ENCODE measurements at regions not wholly inside any gene's neighbourhood (a gene's known extent, or its start where the extent isn't known, plus 50 kb on each side); places are given as distances from the start of the nearest gene placed in this dataset.

DNA sequence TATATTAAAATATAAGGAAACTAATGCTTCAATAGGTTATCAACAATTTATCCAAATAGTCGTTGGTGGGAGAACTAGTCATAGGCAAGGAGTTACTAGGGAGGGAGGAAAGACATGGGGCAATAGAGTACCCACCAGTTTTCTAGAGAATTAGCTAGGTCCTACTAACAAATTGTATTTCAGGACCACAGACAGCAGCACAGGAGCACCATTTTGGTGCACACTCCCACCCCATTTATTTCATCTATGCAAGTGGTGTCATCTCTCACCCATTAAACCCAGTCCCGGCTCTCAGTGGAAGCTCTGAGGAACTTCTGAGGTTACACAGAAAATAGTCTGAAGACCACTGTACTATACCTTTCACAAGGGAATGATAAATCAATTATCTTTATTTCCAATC is 89.0 kb upstream of the BCAR3 start:
- Histone ChIP-seq H3K4me3 (no peak overlapping the region), H3K27ac (no peak overlapping the region), H3K36me3 (ENCODE audit: insufficient read depth, low read length) (no peaks in the 10 kb centered on the region), H3K9me3 (ENCODE audit: low read depth, low read length) (no peaks in the 10 kb centered on the region), H3K9ac (ENCODE audit: insufficient read length) (no peak overlapping the region)
- no peak for DNase-seq (ENCODE audit: low read depth, low spot score)
- TF ChIP-seq EZH2 (IDR thresholded peaks at IDR 0.05) (no peak), FOXP2 (optimal IDR thresholded peaks at IDR 0.05; ENCODE audit: control extremely low read depth, extremely low read length, insufficient read depth) (no peak), POLR2AphosphoS5 (IDR thresholded peaks at IDR 0.05; ENCODE audit: borderline replicate concordance, low read depth, low read length) (no peak)

DNA sequence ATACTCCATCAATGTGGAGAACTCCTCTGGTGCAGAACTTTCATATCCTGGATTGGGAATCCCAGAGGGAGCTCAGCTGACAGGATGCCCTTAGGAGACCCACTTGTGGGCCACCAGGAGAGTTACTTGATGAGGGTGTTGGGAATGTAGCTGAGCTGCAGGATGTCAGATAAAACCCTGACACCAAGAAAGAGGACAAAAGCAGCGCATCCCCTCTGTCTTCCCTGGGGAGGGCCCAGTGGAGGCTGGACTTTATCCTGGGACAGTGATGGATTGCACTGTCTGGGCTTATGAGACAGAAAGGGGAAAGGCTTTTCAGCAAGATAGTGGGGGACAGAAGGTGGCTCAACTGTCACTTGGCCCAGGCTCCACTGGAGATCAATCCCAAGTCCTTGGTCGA is 88.1 kb upstream of the BCAR3 start:
- H3K9ac ChIP-seq (ENCODE audit: insufficient read length) = no peak overlapping the region
- TF ChIP-seq FOXP2 (optimal IDR thresholded peaks at IDR 0.05; ENCODE audit: control extremely low read depth, extremely low read length, insufficient read depth) = no peak
- no peak for TF ChIP-seq EZH2 (IDR thresholded peaks at IDR 0.05)
- no peak for TF ChIP-seq POLR2AphosphoS5 (IDR thresholded peaks at IDR 0.05; ENCODE audit: borderline replicate concordance, low read depth, low read length)
- no peak for DNase-seq (ENCODE audit: low read depth, low spot score)
- H3K36me3 ChIP-seq (ENCODE audit: insufficient read depth, low read length) = no peaks in the 10 kb centered on the region
- no peak overlapping the region for H3K4me3 ChIP-seq
- no peak overlapping the region for H3K27ac ChIP-seq
- H3K9me3 ChIP-seq (ENCODE audit: low read depth, low read length) = no peaks in the 10 kb centered on the region

DNA sequence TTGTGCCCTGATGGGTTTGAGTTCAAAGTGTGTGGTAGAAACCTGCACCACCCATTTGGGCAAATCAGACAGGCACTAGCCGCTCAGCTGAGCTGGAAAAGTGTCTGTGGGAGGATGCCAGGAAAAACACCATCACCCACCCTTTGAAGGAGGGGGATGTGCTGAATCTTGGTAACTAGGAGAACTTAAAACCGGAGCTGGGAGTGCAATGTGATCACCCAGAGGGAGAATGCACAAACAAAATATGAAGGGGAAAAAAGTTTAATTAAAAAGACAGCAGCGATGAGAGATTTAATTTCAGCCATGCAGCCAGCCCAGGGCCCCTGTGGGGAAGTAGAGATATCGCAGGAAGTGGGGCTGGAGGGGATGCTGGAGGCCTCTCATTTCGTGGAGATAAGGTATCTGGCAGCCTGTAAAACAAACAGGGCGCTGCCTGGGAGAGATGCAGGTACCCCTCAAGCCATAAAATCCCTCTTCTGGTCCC is 86.8 kb upstream of the BCAR3 start:
- peak overlapping the region; percentile 62 for H3K4me3 ChIP-seq
- H3K36me3 ChIP-seq (ENCODE audit: insufficient read depth, low read length) = no peaks in the 10 kb centered on the region
- H3K9ac ChIP-seq (ENCODE audit: insufficient read length) = no peak overlapping the region
- TF ChIP-seq POLR2AphosphoS5 (IDR thresholded peaks at IDR 0.05; ENCODE audit: borderline replicate concordance, low read depth, low read length) (no peak), EZH2 (IDR thresholded peaks at IDR 0.05) (no peak), FOXP2 (optimal IDR thresholded peaks at IDR 0.05; ENCODE audit: control extremely low read depth, extremely low read length, insufficient read depth) (no peak)
- H3K9me3 ChIP-seq (ENCODE audit: low read depth, low read length) = no peaks in the 10 kb centered on the region
- H3K27ac ChIP-seq = no peak overlapping the region
- DNase-seq (ENCODE audit: low read depth, low spot score) = peak; percentile 12

DNA sequence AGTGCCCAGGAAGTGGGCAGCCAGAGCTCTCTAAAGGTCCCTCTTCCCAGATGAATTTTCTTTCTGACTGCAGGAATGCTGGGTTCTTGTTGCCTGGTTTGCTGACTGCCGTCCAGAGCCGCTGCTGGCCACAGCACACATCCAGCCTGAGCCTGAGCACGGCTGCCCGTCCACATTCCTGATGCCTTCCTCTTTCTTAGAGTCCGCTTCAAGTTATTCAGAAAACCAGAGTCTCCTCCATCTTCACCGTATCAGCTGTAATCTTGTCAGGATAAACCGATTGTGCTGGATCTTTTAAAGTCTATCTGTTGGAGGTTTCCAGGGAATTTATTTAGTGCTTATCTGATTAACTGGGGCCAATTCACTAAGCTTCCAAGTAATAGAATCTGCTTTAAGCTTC is 84.8 kb upstream of the BCAR3 start:
- no peaks in the 10 kb centered on the region for H3K9me3 ChIP-seq (ENCODE audit: low read depth, low read length)
- TF ChIP-seq FOXP2 (optimal IDR thresholded peaks at IDR 0.05; ENCODE audit: control extremely low read depth, extremely low read length, insufficient read depth) = no peak
- no peaks in the 10 kb centered on the region for H3K36me3 ChIP-seq (ENCODE audit: insufficient read depth, low read length)
- H3K4me3 ChIP-seq = no peak overlapping the region
- no peak overlapping the region for H3K9ac ChIP-seq (ENCODE audit: insufficient read length)
- no peak for DNase-seq (ENCODE audit: low read depth, low spot score)
- no peak overlapping the region for H3K27ac ChIP-seq

DNA sequence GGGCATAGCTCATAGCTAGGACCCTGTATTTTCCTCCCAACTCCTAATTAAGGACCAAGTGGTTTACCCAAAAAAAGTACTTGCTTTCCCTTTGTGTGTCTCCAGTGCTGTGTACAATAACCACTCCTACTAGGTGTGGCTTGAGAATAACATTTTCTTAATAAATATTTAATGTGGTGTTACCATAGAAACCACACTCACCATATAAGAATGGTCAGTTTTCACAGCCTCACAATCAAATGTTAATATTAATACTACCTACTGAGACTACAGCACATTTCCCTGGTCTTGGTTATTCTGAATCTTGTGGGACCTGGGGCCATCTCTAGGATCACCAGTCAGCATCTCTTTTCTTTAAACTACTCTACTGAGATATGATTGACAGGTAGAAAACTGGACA is 83.5 kb upstream of the BCAR3 start:
- Histone ChIP-seq H3K36me3 (ENCODE audit: insufficient read depth, low read length) (no peaks in the 10 kb centered on the region), H3K27ac (no peak overlapping the region), H3K9me3 (ENCODE audit: low read depth, low read length) (no peaks in the 10 kb centered on the region), H3K9ac (ENCODE audit: insufficient read length) (no peak overlapping the region), H3K4me3 (no peak overlapping the region)
- DNase-seq (ENCODE audit: low read depth, low spot score) = no peak
- TF ChIP-seq FOXP2 (optimal IDR thresholded peaks at IDR 0.05; ENCODE audit: control extremely low read depth, extremely low read length, insufficient read depth) = no peak
- no peak for TF ChIP-seq EZH2 (IDR thresholded peaks at IDR 0.05)
- no peak for TF ChIP-seq POLR2AphosphoS5 (IDR thresholded peaks at IDR 0.05; ENCODE audit: borderline replicate concordance, low read depth, low read length)

DNA sequence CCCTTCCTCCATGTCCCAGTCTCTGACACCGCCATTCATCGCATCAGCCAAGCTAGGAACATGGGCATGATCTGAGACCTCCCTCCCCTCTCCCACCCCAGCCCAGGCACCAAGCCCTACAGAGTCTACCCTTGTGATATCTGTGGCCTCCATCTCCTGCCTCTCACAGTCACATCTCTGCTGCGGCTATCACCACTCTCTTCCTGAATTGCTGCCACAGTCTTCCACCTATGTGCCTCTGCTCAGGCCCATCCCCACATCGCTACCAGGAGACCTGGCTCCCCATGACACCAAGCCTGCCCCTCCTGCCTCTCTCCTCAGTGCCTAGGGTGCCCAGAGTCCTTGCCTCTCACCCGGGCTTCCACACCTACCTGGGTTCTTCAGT is 82.7 kb upstream of the BCAR3 start:
- DNase-seq (ENCODE audit: low read depth, low spot score) = no peak
- no peak overlapping the region for H3K9ac ChIP-seq (ENCODE audit: insufficient read length)
- H3K27ac ChIP-seq = no peak overlapping the region
- H3K36me3 ChIP-seq (ENCODE audit: insufficient read depth, low read length) = no peaks in the 10 kb centered on the region
- no peak for TF ChIP-seq FOXP2 (optimal IDR thresholded peaks at IDR 0.05; ENCODE audit: control extremely low read depth, extremely low read length, insufficient read depth)
- no peak for TF ChIP-seq EZH2 (IDR thresholded peaks at IDR 0.05)
- no peak for TF ChIP-seq POLR2AphosphoS5 (IDR thresholded peaks at IDR 0.05; ENCODE audit: borderline replicate concordance, low read depth, low read length)
- H3K4me3 ChIP-seq = no peak overlapping the region
- H3K9me3 ChIP-seq (ENCODE audit: low read depth, low read length) = no peaks in the 10 kb centered on the region

DNA sequence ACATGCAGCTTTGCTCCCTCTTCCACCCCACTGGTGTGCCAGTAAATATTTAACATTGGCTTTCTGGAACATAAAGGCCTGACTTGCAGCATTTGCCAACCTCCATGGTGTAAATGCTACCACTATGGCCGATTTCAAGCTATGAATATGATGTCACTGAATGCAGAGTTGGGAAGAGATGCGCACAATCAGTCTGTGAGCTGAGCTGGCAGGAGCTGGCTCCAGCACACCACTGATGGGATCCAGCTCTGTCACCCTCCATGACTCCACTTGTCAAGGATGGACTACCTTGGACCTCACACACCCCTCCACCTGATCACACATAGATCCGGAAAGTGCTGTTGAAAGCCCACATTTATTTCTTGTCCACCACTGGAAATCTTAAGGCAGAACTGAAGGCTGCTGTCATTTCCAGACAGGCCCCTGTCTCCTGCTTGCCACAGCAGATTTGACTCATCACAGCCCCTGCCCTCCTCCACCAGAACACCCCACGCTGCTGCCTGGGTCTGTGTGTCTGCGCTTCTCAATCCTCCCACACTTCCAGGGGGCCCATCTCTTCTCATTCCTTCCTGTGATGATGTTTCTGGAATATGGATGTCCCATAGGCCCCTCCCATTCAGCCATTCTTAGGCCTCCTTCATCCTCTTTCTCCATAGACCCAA is 82.2 kb upstream of the BCAR3 start:
- DNase-seq (ENCODE audit: low read depth, low spot score) = no peak
- no peaks in the 10 kb centered on the region for H3K9me3 ChIP-seq (ENCODE audit: low read depth, low read length)
- TF ChIP-seq EZH2 (IDR thresholded peaks at IDR 0.05) = no peak
- no peak for TF ChIP-seq POLR2AphosphoS5 (IDR thresholded peaks at IDR 0.05; ENCODE audit: borderline replicate concordance, low read depth, low read length)
- no peak for TF ChIP-seq FOXP2 (optimal IDR thresholded peaks at IDR 0.05; ENCODE audit: control extremely low read depth, extremely low read length, insufficient read depth)
- H3K9ac ChIP-seq (ENCODE audit: insufficient read length) = no peak overlapping the region
- no peaks in the 10 kb centered on the region for H3K36me3 ChIP-seq (ENCODE audit: insufficient read depth, low read length)
- no peak overlapping the region for H3K27ac ChIP-seq
- H3K4me3 ChIP-seq = no peak overlapping the region

DNA sequence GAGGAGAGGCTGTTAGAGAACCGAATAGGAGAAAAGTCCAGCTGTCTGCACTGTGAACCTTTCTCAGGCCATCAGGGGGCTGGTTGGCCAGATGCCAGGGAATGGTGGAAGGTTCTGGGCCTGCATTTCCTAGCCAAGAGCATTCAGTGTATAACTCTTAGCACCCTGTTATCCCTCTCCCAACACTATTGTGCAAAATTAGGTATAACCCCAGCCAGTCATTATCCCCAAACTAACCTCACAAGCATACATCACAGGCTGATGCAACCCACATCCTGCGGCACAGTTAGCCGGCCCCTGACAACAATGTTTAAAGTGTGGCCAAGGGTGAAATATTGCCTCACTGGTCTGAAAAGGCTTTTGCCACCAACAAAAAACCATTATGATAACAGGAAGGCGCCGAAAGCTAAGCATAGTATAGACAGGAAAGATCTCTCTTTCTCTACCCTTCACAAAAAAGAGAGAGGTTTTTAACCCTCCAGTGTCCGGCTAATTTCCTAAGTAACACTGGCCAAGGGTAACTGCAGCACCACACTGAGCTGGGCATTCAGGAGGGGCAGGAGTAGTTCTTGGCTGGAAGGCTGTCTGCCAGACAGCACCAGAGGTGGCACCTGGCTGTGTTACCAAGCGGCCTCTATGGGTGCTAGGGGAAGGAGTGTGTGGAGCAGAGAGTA is 77.3 kb upstream of the BCAR3 start:
- no peak for DNase-seq (ENCODE audit: low read depth, low spot score)
- TF ChIP-seq POLR2AphosphoS5 (IDR thresholded peaks at IDR 0.05; ENCODE audit: borderline replicate concordance, low read depth, low read length) = no peak
- no peak for TF ChIP-seq EZH2 (IDR thresholded peaks at IDR 0.05)
- Histone ChIP-seq H3K4me3 (no peak overlapping the region), H3K9me3 (ENCODE audit: low read depth, low read length) (no peaks in the 10 kb centered on the region), H3K36me3 (ENCODE audit: insufficient read depth, low read length) (no peaks in the 10 kb centered on the region), H3K27ac (no peak overlapping the region), H3K9ac (ENCODE audit: insufficient read length) (no peak overlapping the region)
